GM12872 (cell line): ENCODE measurements at regions not wholly inside any gene's neighbourhood (a gene's known extent, or its start where the extent isn't known, plus 50 kb on each side); places are given as distances from the start of the nearest gene placed in this dataset.

Experiments
- CTCF ChIP-seq: IDR thresholded peaks from 3 replicates; pipeline ENCODE4 v1.5.1; 2011; ENCODE audit warnings: low read depth, mild to moderate bottlenecking, low read length, moderate library complexity; ENCODE audit not compliant: insufficient read depth

GRCh38 chr3:117068301-117068700 is 358.7 kb downstream of the TUSC7 start:
- no peak for TF ChIP-seq CTCF

- TF ChIP-seq CTCF: no peak
These were observed 365.2 kb downstream of the TUSC7 start for GRCh38 chr3:117074826-117075225.

GRCh38 chr3:117079997-117080396 is 370.4 kb downstream of the TUSC7 start:
- no peak for TF ChIP-seq CTCF

GRCh38 chr3:117080872-117081271 is 371.3 kb downstream of the TUSC7 start:
- TF ChIP-seq CTCF: no peak

GRCh38 chr3:117084277-117084676 is 374.7 kb downstream of the TUSC7 start:
- no peak for TF ChIP-seq CTCF

GRCh38 chr3:117084739-117085270 is 375.2 kb downstream of the TUSC7 start:
- TF ChIP-seq CTCF: no peak

- no peak for TF ChIP-seq CTCF
These were observed 382.1 kb downstream of the TUSC7 start for GRCh38 chr3:117091676-117092075.

GRCh38 chr3:117096549-117096948 is 387.0 kb downstream of the TUSC7 start:
- TF ChIP-seq CTCF: no peak
